K562 (cell line): ENCODE measurements at regions not wholly inside any gene's neighbourhood (a gene's known extent, or its start where the extent isn't known, plus 50 kb on each side); places are given as distances from the start of the nearest gene placed in this dataset.

ENCODE experiments used
- ATAC-seq: fragments of 200-7000 bp; cut with Tn5 transposase; 3 replicates; pipeline ENCODE4 v1.9.1; 2020; ENCODE audit warnings: moderate library complexity
- BruUV-seq: library from RNA; stranded (reverse); fragments of 400-500 nt; replicated peaks from 2 replicates; lab custom pipeline; 2021; lab: Mats Ljungman, UMichigan
- CTCF ChIA-PET: fragments of 300-600 bp; formaldehyde crosslinking; extraction: SDS; loops from one replicate; lab custom pipeline; 2021; ENCODE audit warnings: low intra/inter-chr PET ratio; lab: Yijun Ruan, JAX
- POLR2A ChIA-PET: fragments of 300-600, 350-650 bp; sonication (Branson Sonifier 250); formaldehyde crosslinking; extraction: SDS; loops from one replicate; lab custom pipeline; 2021; ENCODE audit warnings: antibody characterized with exemption, inconsistent platforms; lab: Yijun Ruan, JAX
- DNase-seq, 4 experiments: peaks; one replicate each; pipeline versions ENCODE4 v3.0.0 to v3.0.0-alpha.2; 2011 to 2018; ENCODE audit warnings: low spot score in 3 of 4, mixed read lengths in 3 of 4; ENCODE audit errors: extremely low read depth in 1 of 4
- FAIRE-seq: peaks from 2 replicates; lab custom pipeline; 2011; peaks lifted over from hg19 to GRCh38; lab: Jason Lieb, UNC
- H2AFZ ChIP-seq: 2 replicates; pipeline ENCODE4 v1.6.0; 2011; ENCODE audit warnings: low read depth, low read length, control low read depth, inconsistent platforms
- H3K27ac ChIP-seq: fragments of 200-600 bp; 3 replicates; pipeline ENCODE4 v1.8.0; 2011; ENCODE audit warnings: low read depth, mild to moderate bottlenecking, control low read depth, inconsistent platforms, low read length, moderate library complexity, mixed read lengths; ENCODE audit errors: extremely low read depth
- H3K27me3 ChIP-seq, 2 experiments: fragments of 300-600 bp in 1 of 2; 2 replicates in 1 of 2; 3 replicates in 1 of 2; pipeline versions ENCODE4 v1.6.0 to v1.8.0; 2011; ENCODE audit warnings: inconsistent platforms in 2 of 2, low read length in 2 of 2, mild to moderate bottlenecking in 1 of 2, mixed read lengths in 1 of 2, moderate library complexity in 1 of 2; ENCODE audit not compliant: control insufficient read depth in 2 of 2, insufficient read depth in 2 of 2
- H3K36me3 ChIP-seq: fragments of 300-600 bp; 3 replicates; pipeline ENCODE4 v1.8.0; 2011; ENCODE audit warnings: mild to moderate bottlenecking, low read length, inconsistent platforms; ENCODE audit not compliant: control insufficient read depth, insufficient read depth
- H3K4me1 ChIP-seq, 2 experiments: fragments of 200-600 bp in 1 of 2; replicated peaks in 1 of 2; 2 replicates in 1 of 2; 3 replicates in 1 of 2; pipeline versions ENCODE4 v1.5.1 to v1.8.0; 2011; ENCODE audit warnings: inconsistent platforms in 2 of 2, low read length in 2 of 2, mild to moderate bottlenecking in 1 of 2, mixed read lengths in 1 of 2, moderate library complexity in 1 of 2; ENCODE audit not compliant: control insufficient read depth in 2 of 2, insufficient read depth in 2 of 2
- H3K4me2 ChIP-seq: 2 replicates; pipeline ENCODE4 v1.6.1; 2011; ENCODE audit warnings: low read length, control low read depth, inconsistent platforms, mixed read lengths; ENCODE audit not compliant: insufficient read depth
- H3K4me3 ChIP-seq: fragments of 200-600 bp; sonication (generic), shearing (Covaris generic); 2 replicates; pipeline ENCODE4 v1.5.1; 2016; ENCODE audit warnings: control low read depth, inconsistent platforms
- H3K79me2 ChIP-seq: fragments of 200-600 bp; 3 replicates; pipeline ENCODE4 v1.8.0; 2011; ENCODE audit warnings: low read length, inconsistent platforms; ENCODE audit not compliant: control insufficient read depth, insufficient read depth
- H3K9ac ChIP-seq, 2 experiments: 2 replicates each; pipeline versions ENCODE4 v1.6.0 to v1.6.1; 2011; ENCODE audit warnings: low read depth in 2 of 2, low read length in 2 of 2, control low read depth in 1 of 2, inconsistent platforms in 1 of 2, mild to moderate bottlenecking in 1 of 2, mixed read lengths in 1 of 2; ENCODE audit not compliant: insufficient read depth in 1 of 2
- H3K9me1 ChIP-seq: one replicate; pipeline ENCODE4 v1.6.0; 2011; ENCODE audit warnings: inconsistent platforms, mild to moderate bottlenecking, low read length, moderate library complexity; ENCODE audit not compliant: control insufficient read depth, insufficient read depth
- H3K9me3 ChIP-seq: replicated peaks from 2 replicates; pipeline ENCODE4 v1.5.1; 2011; ENCODE audit warnings: low read depth, low read length, inconsistent platforms; ENCODE audit not compliant: control insufficient read depth, insufficient read depth
- H4K20me1 ChIP-seq: replicated peaks from 2 replicates; pipeline ENCODE4 v1.6.1; 2011; ENCODE audit warnings: low read length, inconsistent platforms, mixed read lengths; ENCODE audit not compliant: control insufficient read depth, insufficient read depth
- AFF1 ChIP-seq, 2 experiments: fragments of 450-650 bp; IDR thresholded peaks; 2 replicates each; pipeline ENCODE4 v1.6.1; 2018; ENCODE audit warnings: mild to moderate bottlenecking in 2 of 2, low read depth in 1 of 2; ENCODE audit not compliant: partially characterized antibody in 2 of 2
- ARID1B ChIP-seq: fragments of 450-650 bp; IDR thresholded peaks from 2 replicates; pipeline ENCODE4 v1.6.1; 2016; ENCODE audit warnings: antibody characterized with exemption, mild to moderate bottlenecking, inconsistent platforms
- CAMTA2 ChIP-seq: fragments of 250-450 bp; sonication (Bioruptor Pico); conservative IDR thresholded peaks from 2 replicates; pipeline ENCODE4 v1.5.1; 2022
- HMBOX1 ChIP-seq: sonication (generic); IDR thresholded peaks from 2 replicates; pipeline ENCODE4 v1.6.1; 2016
- NCOA4 ChIP-seq: fragments of 450-650 bp; IDR thresholded peaks from 2 replicates; pipeline ENCODE4 v1.6.1; 2018; ENCODE audit warnings: mild to moderate bottlenecking; ENCODE audit not compliant: partially characterized antibody
- NFYB ChIP-seq: IDR thresholded peaks from 2 replicates; pipeline ENCODE4 v1.6.1; 2011; ENCODE audit warnings: mild to moderate bottlenecking, moderate library complexity; ENCODE audit not compliant: insufficient read length; ENCODE audit errors: extremely low read depth
- NR2C1 ChIP-seq, 2 experiments: fragments of 450-650 bp; IDR thresholded peaks; 2 replicates each; pipeline ENCODE4 v1.6.1; 2017; ENCODE audit warnings: mild to moderate bottlenecking in 2 of 2, antibody characterized with exemption in 1 of 2, inconsistent platforms in 1 of 2, missing compliant biosample characterization in 1 of 2, missing genetic modification characterization in 1 of 2
- PHF21A ChIP-seq: fragments of 450-650 bp; IDR thresholded peaks from 2 replicates; pipeline ENCODE4 v1.6.1; 2017; ENCODE audit warnings: low read depth, borderline replicate concordance
- SMAD4 ChIP-seq: fragments of 250-450 bp; sonication (Bioruptor Pico); conservative IDR thresholded peaks from 2 replicates; pipeline ENCODE4 v1.8.0; 2021; ENCODE audit warnings: inconsistent platforms, mild to moderate bottlenecking, moderate library complexity
- SNAPC5 ChIP-seq: fragments of 250-450 bp; sonication (Bioruptor Pico); IDR thresholded peaks from 2 replicates; pipeline ENCODE4 v1.8.0; 2021; ENCODE audit warnings: moderate library complexity, mild to moderate bottlenecking, inconsistent platforms
- SRSF1 ChIP-seq: fragments of 200-400 bp; formaldehyde crosslinking; IDR thresholded peaks from 2 replicates; pipeline ENCODE4 v1.6.1; 2017; ENCODE audit warnings: mild to moderate bottlenecking, low read depth, low read length, moderate library complexity
- SRSF9 ChIP-seq: fragments of 200-400 bp; formaldehyde crosslinking; IDR thresholded peaks from 2 replicates; pipeline ENCODE4 v1.6.1; 2017; ENCODE audit warnings: low read depth, low read length, borderline replicate concordance
- ZNF23 ChIP-seq: fragments of 250-450 bp; sonication (Bioruptor Pico); IDR thresholded peaks from 2 replicates; pipeline ENCODE4 v1.4.0; 2020; ENCODE audit warnings: mild to moderate bottlenecking
- in situ Hi-C: fragments of 300-500 bp; cut with MboI; formaldehyde crosslinking; loops from 4 replicates; pipeline ENCODE4 v1.15.0; 2018; ENCODE audit warnings: inconsistent platforms, mixed read lengths
- intact Hi-C: fragments of 100-400 bp; cut with micrococcal nuclease; formaldehyde crosslinking; loops from 2 replicates; pipeline ENCODE4 v1.14.2; 2022

- POLR2A ChIA-PET = no interaction called here
Observed at GRCh38 chr5:125655156-125655555, 768.1 kb upstream of the GRAMD2B start.

More at GRCh38 chr5:125655156-125655555, 768.1 kb upstream of the GRAMD2B start:
- H3K9me1 ChIP-seq = no peaks in the 10 kb centered on the region
- in situ Hi-C loops (no loop called here), intact Hi-C loops (no loop called here)
- ATAC-seq (no peak), DNase-seq (no peak), FAIRE-seq (no peak)
- H3K4me1 ChIP-seq = no peaks in the 10 kb centered on the region
- H3K79me2 ChIP-seq = no peaks in the 10 kb centered on the region
- H3K27me3 ChIP-seq = no peaks in the 10 kb centered on the region
- no peaks in the 10 kb centered on the region for H3K36me3 ChIP-seq
- no peak overlapping the region for H3K4me2 ChIP-seq
- CTCF ChIA-PET = no interaction called here
- TF ChIP-seq HMBOX1 (no peak), SRSF1 (no peak), ARID1B (no peak), CAMTA2 (CRISPR knock-in tag) (no peak), SRSF9 (no peak), ZNF23 (CRISPR knock-in tag) (no peak), NCOA4 (no peak), SNAPC5 (CRISPR knock-in tag) (no peak), SMAD4 (CRISPR knock-in tag) (no peak), AFF1 (IDR thresholded peaks at IDR 0.05; ENCODE audit: low read depth in 1 of 2, partially characterized antibody in 2 of 2) (no peak), NR2C1 (IDR thresholded peaks at IDR 0.05) (no peak), NR2C1 (tag; IDR thresholded peaks at IDR 0.05) (no peak), PHF21A (no peak), NFYB (no peak)
- no peak overlapping the region for H3K4me3 ChIP-seq
- no peak overlapping the region for H2AFZ ChIP-seq
- H4K20me1 ChIP-seq = no peaks in the 10 kb centered on the region
- no TSS peak for BruUV-seq
- no peak overlapping the region for H3K9ac ChIP-seq
- H3K27ac ChIP-seq = no peak overlapping the region
- 0 out of 2 replicates have a peak, but pooled peaks cover 1% of the 10 kb centered on the region for H3K9me3 ChIP-seq
